ENCODE measurements at regions not wholly inside any gene's neighbourhood (a gene's known extent, or its start where the extent isn't known, plus 50 kb on each side); places are given as distances from the start of the nearest gene placed in this dataset.

DNA sequence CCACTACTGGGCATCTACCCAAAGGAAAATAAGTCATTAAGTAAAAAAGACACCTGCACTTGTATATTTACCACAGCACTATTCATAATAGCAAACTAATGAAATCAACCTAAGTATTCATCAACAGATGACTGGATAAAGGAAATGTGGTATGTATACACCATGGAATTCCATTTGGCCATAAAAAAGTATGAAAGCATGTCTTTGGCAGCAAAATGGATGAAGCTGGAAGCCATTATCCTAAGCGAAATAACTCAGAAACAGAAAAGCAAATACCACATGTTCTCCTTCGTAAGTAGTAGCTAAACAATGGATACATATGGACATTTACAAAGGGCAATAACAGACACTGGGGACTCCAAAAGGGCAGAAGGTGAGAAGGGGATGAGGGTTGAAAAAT is 485.7 kb upstream of the BRINP3 start:
- 0 to 89% (median 64%) methylated on average over 1 to 2 of the region's 2 CpGs; no CpG with 5 or more reads in 1 of the 10 experiments for WGBS, 10 experiments
- Histone ChIP-seq H3K27ac (no peak overlapping the region), H3K4me3 (no peak overlapping the region), H3K4me1 (replicated peaks in 1 of 2) (no peaks in the 10 kb centered on the region)
- no peak for ATAC-seq (replicated peaks in 6 of 8)
- in situ Hi-C loops (cut with MboI; ENCODE audit: low pct_unique_long_range_greater_than_20kb in 2 of 9, low sequenced_read_pairs in 9 of 9, unreplicated experiment in 9 of 9), result no loop called here

DNA sequence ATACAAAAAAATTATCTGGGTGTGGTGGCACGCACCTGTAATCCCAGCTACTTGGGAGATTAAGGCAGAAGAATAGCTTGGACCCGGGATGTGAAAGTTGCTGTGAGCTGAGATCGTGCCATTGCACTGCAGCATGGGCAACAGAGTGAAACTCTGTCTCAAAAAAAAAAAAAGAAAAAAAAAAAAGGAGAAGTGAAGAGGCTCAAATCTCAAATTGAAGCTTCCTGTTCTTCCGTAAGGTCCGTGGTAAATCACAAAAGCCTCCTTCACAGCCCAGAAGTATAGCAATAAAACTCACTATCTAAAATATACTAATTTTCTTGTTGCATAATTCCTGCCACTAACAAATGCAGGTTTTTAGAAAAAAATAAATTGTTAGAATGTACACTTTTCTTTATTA is 498.2 kb upstream of the BRINP3 start:
- ATAC-seq (replicated peaks in 6 of 8), result no peak
- 13 to 100% (median 73%) methylated on average over 1 to 5 of the region's 5 CpGs; no CpG with 5 or more reads in 1 of the 10 experiments for WGBS, 10 experiments
- in situ Hi-C loops (cut with MboI; ENCODE audit: low pct_unique_long_range_greater_than_20kb in 2 of 9, low sequenced_read_pairs in 9 of 9, unreplicated experiment in 9 of 9), result no loop called here
- Histone ChIP-seq H3K4me1 (replicated peaks in 1 of 2) (no peaks in the 10 kb centered on the region), H3K4me3 (no peak overlapping the region), H3K27ac (no peak overlapping the region)

GRCh38 chr1:191002768-191003167 is 525.1 kb upstream of the BRINP3 start:
- ATAC-seq (replicated peaks in 6 of 8), result no peak
- 67 to 100% (median 89%) methylated on average over 1 of the region's 1 CpG; no CpG with 5 or more reads in 4 of the 10 experiments for WGBS, 10 experiments
- H3K4me3 ChIP-seq, result no peak overlapping the region
- in situ Hi-C loops (cut with MboI; ENCODE audit: low pct_unique_long_range_greater_than_20kb in 2 of 9, low sequenced_read_pairs in 9 of 9, unreplicated experiment in 9 of 9), result no loop called here
- H3K27ac ChIP-seq, result no peak overlapping the region
- H3K4me1 ChIP-seq (replicated peaks in 1 of 2), result no peaks in the 10 kb centered on the region

DNA sequence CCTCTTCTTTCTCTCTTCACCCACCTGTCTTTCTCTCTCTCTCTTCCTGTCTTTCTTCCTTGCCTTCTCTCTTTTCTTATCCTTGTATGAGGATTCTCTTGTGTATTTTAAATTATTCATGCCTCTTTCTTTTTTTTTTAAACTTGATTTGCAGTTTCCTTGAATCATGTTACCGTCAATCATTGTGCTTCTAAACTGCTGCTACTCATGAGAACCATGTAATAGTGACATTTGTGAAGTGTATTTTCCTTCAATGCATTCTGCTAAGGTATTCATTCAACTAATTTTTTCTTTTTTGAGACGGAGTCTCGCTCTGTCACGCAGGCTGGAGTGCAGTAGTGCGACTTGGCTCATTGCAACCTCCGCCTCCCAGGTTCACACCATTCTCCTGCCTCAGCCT is 539.1 kb upstream of the BRINP3 start:
- H3K27ac ChIP-seq, result no peak overlapping the region
- ATAC-seq (replicated peaks in 6 of 8), result no peak
- H3K4me3 ChIP-seq, result no peak overlapping the region
- WGBS, 10 experiments, result 0 to 100% (median 88%) methylated on average over 3 to 6 of the region's 6 CpGs
- no peaks in the 10 kb centered on the region for H3K4me1 ChIP-seq (replicated peaks in 1 of 2)
- in situ Hi-C loops (cut with MboI; ENCODE audit: low pct_unique_long_range_greater_than_20kb in 2 of 9, low sequenced_read_pairs in 9 of 9, unreplicated experiment in 9 of 9), result no loop called here

DNA sequence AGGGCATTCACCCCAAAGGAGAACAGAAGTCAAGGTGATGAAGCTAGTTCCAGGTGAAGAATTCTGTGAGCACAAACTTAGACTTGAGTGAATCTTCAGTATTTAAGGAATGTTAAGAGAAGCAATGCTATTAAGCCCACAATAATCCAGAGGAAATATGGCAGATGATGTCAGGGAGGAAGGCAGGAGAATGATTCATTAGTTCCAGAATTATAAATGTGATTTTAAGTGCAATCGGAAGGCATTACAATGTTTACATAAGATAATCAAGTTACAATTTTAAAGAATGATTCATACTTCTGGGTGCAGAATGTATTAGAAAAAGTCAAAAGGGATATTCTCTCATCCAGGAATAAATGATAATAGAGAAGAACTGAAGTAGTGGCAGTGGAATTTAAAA is 545.2 kb upstream of the BRINP3 start:
- in situ Hi-C loops (cut with MboI; ENCODE audit: low pct_unique_long_range_greater_than_20kb in 2 of 9, low sequenced_read_pairs in 9 of 9, unreplicated experiment in 9 of 9), result no loop called here

DNA sequence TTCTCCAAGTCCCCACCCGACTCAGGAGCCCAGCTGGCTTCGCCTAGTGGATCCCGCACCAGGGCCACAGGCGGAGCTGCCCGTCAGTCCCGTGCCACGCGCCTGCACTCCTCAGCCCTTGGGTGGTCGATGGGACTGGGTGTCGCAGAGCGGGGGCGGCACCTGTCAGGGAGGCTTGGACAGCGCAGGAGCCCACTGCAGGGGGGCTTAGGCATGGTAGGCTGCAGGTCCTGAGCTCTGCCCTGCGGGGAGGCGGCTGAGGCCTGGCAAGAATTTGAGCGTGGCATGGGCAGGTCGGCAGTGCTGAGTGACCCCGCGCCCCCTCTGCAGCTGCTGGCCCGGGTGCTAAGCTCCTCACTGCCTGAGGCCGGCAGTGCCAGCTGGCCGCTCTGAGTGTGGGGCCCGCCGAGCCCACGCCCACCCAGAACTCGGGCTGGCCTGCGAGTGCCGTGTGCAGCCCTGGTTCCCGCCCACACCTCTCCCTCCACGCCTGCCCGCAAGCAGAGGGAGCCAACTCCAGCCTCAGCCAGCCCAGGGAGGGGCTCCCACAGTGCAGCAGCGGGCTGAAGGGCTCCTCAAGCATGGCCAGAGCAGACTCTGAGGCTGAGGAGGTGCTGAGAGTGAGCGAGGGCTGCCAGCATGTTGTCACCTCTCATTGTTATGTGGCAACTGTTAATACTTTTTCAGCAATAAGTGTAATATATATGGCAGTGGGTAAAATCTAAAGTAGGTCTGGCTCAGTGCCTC is 548.4 kb upstream of the BRINP3 start:
- no peaks in the 10 kb centered on the region for H3K4me1 ChIP-seq (replicated peaks in 1 of 2)
- no peak overlapping the region for H3K27ac ChIP-seq
- ATAC-seq (replicated peaks in 6 of 8), result no peak
- WGBS, 10 experiments, result 8 to 97% (median 89%) methylated on average over 2 to 18 of the region's 33 CpGs; no CpG with 5 or more reads in 4 of the 10 experiments
- in situ Hi-C loops (cut with MboI; ENCODE audit: low pct_unique_long_range_greater_than_20kb in 2 of 9, low sequenced_read_pairs in 9 of 9, unreplicated experiment in 9 of 9), result no loop called here
- H3K4me3 ChIP-seq, result no peak overlapping the region

More for the DNA sequence above, 545.2 kb upstream of the BRINP3 start:
- H3K4me1 ChIP-seq (replicated peaks in 1 of 2), result no peaks in the 10 kb centered on the region
- ATAC-seq (replicated peaks in 6 of 8), result peak in 1 of 8 experiments; percentile 29
- WGBS, 10 experiments, result 0 to 100% (median 93%) methylated on average over 1 of the region's 1 CpG; no CpG with 5 or more reads in 2 of the 10 experiments
- H3K27ac ChIP-seq, result no peak overlapping the region
- H3K4me3 ChIP-seq, result no peak overlapping the region

DNA sequence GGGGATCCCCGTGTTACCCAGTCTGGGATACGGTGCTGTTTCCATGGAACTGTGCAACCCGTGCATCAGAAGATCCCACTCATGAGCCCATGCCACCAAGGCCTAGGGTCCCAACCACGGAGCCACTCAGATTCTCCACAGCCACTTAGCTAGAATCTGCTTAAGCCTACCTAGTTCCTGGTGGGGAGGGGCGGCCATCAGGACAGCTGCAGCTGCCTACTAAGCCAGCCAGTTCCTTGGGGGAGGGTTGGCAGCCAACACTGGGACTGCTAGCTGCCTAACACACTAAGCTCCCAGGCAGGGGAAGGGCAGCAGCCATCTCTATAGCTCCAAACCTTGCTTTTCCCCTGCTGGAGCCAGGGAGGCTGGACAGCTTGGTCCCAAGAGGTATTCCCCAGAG is 549.2 kb upstream of the BRINP3 start:
- in situ Hi-C loops (cut with MboI; ENCODE audit: low pct_unique_long_range_greater_than_20kb in 2 of 9, low sequenced_read_pairs in 9 of 9, unreplicated experiment in 9 of 9), result no loop called here
- H3K27ac ChIP-seq, result no peak overlapping the region
- no peak for ATAC-seq (replicated peaks in 6 of 8)
- 0 to 92% (median 69%) methylated on average over 1 to 4 of the region's 5 CpGs; no CpG with 5 or more reads in 4 of the 10 experiments for WGBS, 10 experiments
- no peaks in the 10 kb centered on the region for H3K4me1 ChIP-seq (replicated peaks in 1 of 2)
- H3K4me3 ChIP-seq, result no peak overlapping the region

GRCh38 chr1:191034132-191034531 is 556.5 kb upstream of the BRINP3 start:
- in situ Hi-C loops (cut with MboI; ENCODE audit: low pct_unique_long_range_greater_than_20kb in 2 of 9, low sequenced_read_pairs in 9 of 9, unreplicated experiment in 9 of 9), result no loop called here
- Histone ChIP-seq H3K4me3 (no peak overlapping the region), H3K4me1 (replicated peaks in 1 of 2) (no peaks in the 10 kb centered on the region), H3K27ac (no peak overlapping the region)
- WGBS, 10 experiments, result 0 to 100% (median 85%) methylated on average over 1 to 2 of the region's 2 CpGs; no CpG with 5 or more reads in 2 of the 10 experiments
- ATAC-seq (replicated peaks in 6 of 8), result peak in 1 of 8 experiments; percentile 65

- in situ Hi-C loops (cut with MboI; ENCODE audit: low pct_unique_long_range_greater_than_20kb in 2 of 9, low sequenced_read_pairs in 9 of 9, unreplicated experiment in 9 of 9), result no loop called here
- Histone ChIP-seq H3K4me1 (replicated peaks in 1 of 2) (no peaks in the 10 kb centered on the region), H3K27ac (no peak overlapping the region), H3K4me3 (no peak overlapping the region)
- no peak for ATAC-seq (replicated peaks in 6 of 8)
- 11 to 100% (median 68%) methylated on average over 1 to 2 of the region's 2 CpGs for WGBS, 10 experiments
These were observed 565.4 kb upstream of the BRINP3 start for GRCh38 chr1:191043066-191043465.

- Histone ChIP-seq H3K4me1 (replicated peaks in 1 of 2) (no peaks in the 10 kb centered on the region), H3K4me3 (no peak overlapping the region), H3K27ac (no peak overlapping the region)
- 0 to 100% (median 82%) methylated on average over 1 to 2 of the region's 2 CpGs; no CpG with 5 or more reads in 2 of the 10 experiments for WGBS, 10 experiments
- in situ Hi-C loops (cut with MboI; ENCODE audit: low pct_unique_long_range_greater_than_20kb in 2 of 9, low sequenced_read_pairs in 9 of 9, unreplicated experiment in 9 of 9), result no loop called here
- no peak for ATAC-seq (replicated peaks in 6 of 8)
These were observed 572.1 kb upstream of the BRINP3 start for GRCh38 chr1:191049781-191050180.

DNA sequence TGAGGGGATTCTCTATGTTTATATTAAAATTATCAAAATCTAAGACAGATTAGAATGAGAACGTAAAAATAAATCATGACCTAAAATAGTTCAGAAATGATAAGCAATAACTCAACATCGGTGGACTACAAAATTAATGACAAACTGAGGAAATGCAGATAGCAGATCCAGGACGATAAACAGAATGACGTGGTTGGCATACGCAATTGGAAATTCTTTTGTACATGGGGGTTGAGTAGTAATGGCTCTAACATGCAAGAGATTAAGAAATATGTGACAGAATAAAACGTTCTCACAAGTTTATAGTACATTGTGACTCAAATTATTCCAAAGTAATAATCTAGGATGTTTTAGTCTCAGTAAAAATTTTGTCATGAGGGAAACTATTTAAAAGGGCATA is 575.2 kb upstream of the BRINP3 start:
- no peak for ATAC-seq (replicated peaks in 6 of 8)
- no peak overlapping the region for H3K4me3 ChIP-seq
- whole genome bisulfite sequencing, 10 experiments, result 2 to 93% (median 82%) methylated on average over 4 to 6 of the region's 6 CpGs
- no peaks in the 10 kb centered on the region for H3K4me1 ChIP-seq (replicated peaks in 1 of 2)
- in situ Hi-C loops (cut with MboI; ENCODE audit: low pct_unique_long_range_greater_than_20kb in 2 of 9, low sequenced_read_pairs in 9 of 9, unreplicated experiment in 9 of 9), result no loop called here
- no peak overlapping the region for H3K27ac ChIP-seq

- no peak overlapping the region for H3K27ac ChIP-seq
- in situ Hi-C loops (cut with MboI; ENCODE audit: low pct_unique_long_range_greater_than_20kb in 2 of 9, low sequenced_read_pairs in 9 of 9, unreplicated experiment in 9 of 9), result no loop called here
- H3K4me1 ChIP-seq (replicated peaks in 1 of 2), result no peaks in the 10 kb centered on the region
- WGBS, 10 experiments, result 0 to 95% (median 47%) methylated on average over 1 to 3 of the region's 3 CpGs
- no peak overlapping the region for H3K4me3 ChIP-seq
- ATAC-seq (replicated peaks in 6 of 8), result no peak
These were observed 587.7 kb upstream of the BRINP3 start for GRCh38 chr1:191065346-191065745.

DNA sequence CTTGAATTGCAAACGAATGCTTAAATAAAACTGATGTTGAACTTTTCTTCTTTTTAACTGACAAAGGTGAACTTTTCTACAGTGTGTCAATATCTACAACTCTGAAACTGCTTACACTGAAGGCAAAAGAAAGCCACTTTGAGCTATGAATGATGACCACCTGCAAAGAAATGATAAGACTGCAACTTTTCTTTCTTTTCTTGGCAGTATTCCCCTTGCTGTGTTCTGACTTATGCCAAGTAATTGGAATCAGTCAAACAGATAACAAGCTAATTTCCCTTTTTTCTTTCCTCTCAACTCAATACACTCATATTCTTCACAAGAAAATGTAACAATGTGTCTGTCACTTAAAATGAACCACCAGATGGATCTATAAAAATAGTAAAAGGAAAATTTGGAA is 588.1 kb upstream of the BRINP3 start:
- in situ Hi-C loops (cut with MboI; ENCODE audit: low pct_unique_long_range_greater_than_20kb in 2 of 9, low sequenced_read_pairs in 9 of 9, unreplicated experiment in 9 of 9), result no loop called here
- 0 to 80% (median 33%) methylated on average over 1 of the region's 1 CpG; no CpG with 5 or more reads in 3 of the 10 experiments for WGBS, 10 experiments
- Histone ChIP-seq H3K27ac (no peak overlapping the region), H3K4me1 (replicated peaks in 1 of 2) (no peaks in the 10 kb centered on the region), H3K4me3 (no peak overlapping the region)
- no peak for ATAC-seq (replicated peaks in 6 of 8)

- no peaks in the 10 kb centered on the region for H3K4me1 ChIP-seq (replicated peaks in 1 of 2)
- no peak for ATAC-seq (replicated peaks in 6 of 8)
- in situ Hi-C loops (cut with MboI; ENCODE audit: low pct_unique_long_range_greater_than_20kb in 2 of 9, low sequenced_read_pairs in 9 of 9, unreplicated experiment in 9 of 9), result no loop called here
- H3K27ac ChIP-seq, result no peak overlapping the region
- no peak overlapping the region for H3K4me3 ChIP-seq
These were observed 597.2 kb upstream of the BRINP3 start for GRCh38 chr1:191074881-191075280.
